Muscle of leg (tissue), 3 donors: ENCODE measurements at regions not wholly inside any gene's neighbourhood (a gene's known extent, or its start where the extent isn't known, plus 50 kb on each side); places are given as distances from the start of the nearest gene placed in this dataset.
A peak's percentile ranks its signal among the peaks of the same experiment; 100 is the strongest.

Experiments
- DNase-seq: peaks from one replicate; pipeline ENCODE4 v3.0.0; 2013
- H3K27ac ChIP-seq: one replicate; pipeline ENCODE4 v1.5.1; 2013; ENCODE audit warnings: mild to moderate bottlenecking, low read length, control low read depth
- H3K27me3 ChIP-seq: one replicate; pipeline ENCODE4 v1.6.1; 2013; ENCODE audit warnings: low read length; ENCODE audit not compliant: control insufficient read depth, insufficient read depth
- H3K36me3 ChIP-seq: one replicate; pipeline ENCODE4 v1.6.1; 2013; ENCODE audit warnings: low read length; ENCODE audit not compliant: control insufficient read depth, insufficient read depth
- H3K4me1 ChIP-seq: one replicate; pipeline ENCODE4 v1.6.1; 2013; ENCODE audit warnings: low read length; ENCODE audit not compliant: control insufficient read depth, insufficient read depth
- H3K4me3 ChIP-seq: one replicate; pipeline ENCODE4 v1.5.1; 2013; ENCODE audit warnings: low read length, control low read depth
- H3K9me3 ChIP-seq: replicated peaks from 2 replicates; pipeline ENCODE4 v1.6.1; 2013; ENCODE audit warnings: low read depth, low read length; ENCODE audit not compliant: control insufficient read depth
- WGBS: methylation state at CpG from one replicate; pipeline ENCODE4 v1.1.5; 2013; ENCODE audit warnings: missing lambda C conversion rate; ENCODE audit not compliant: insufficient coverage; 5-methylcytosine and 5-hydroxymethylcytosine counted together

DNA sequence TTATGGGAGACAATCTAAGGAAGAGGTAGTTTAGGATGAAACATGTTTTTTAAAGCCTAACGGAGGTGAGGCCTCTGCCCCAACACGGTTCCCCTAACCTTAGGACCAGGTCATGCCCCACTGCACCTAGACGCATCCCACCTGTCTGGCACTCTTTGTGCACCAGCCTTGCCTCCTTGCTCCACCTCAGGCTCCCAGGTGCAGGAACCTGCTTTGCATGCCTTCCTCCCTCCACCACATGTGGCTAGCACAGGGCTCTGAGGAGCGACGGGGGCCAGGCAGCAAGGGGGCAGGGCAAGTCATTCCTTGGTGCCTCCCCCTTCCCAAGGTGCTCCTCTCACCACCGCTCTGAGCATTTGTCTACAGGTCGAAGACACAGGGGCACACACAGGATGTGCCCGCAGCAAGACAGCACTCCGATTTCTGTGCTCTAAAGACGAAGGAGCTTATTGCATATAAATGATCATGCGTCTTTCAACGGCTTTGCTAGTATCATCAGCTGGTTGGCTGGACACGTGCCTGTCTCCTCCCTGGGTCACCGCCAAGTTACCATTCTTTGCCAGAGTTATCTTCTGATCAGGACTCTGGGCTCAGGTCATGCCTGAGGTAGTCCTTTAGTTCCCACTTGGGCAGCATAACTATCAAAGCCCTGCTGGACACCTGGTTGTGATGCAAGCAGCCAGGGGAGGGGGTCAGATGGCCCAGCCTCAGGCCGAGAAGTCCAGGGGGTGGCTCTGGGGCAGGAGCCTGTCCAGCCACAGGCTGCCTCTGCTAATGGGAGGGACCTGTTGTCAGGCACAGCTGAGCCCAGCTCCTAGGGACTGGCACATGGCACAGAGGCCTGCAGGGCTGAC, 172.0 kb upstream of the NTM start:
- H3K4me3 ChIP-seq = no peak overlapping the region
- DNase-seq = no peak
- WGBS = 71% methylated on average over 15 of the region's 15 CpGs
- peaks cover 34% of the 10 kb centered on the region for H3K27me3 ChIP-seq
- H3K4me1 ChIP-seq = peaks cover 46% of the 10 kb centered on the region
- no peaks in the 10 kb centered on the region for H3K9me3 ChIP-seq
- no peaks in the 10 kb centered on the region for H3K36me3 ChIP-seq
- no peak overlapping the region for H3K27ac ChIP-seq

DNA sequence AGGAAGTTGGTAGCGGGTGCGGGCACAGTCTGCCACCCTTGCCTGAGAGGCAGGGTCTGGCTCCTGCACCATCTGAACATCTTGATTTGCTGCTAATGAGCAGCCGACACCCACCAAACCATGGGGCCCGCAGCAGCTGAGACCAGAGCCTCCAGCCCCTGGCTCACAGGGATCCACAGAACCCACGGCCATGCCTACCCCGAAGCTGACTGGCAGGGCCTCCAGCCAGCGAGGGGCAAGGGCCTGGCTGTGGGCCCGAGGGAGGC, 171.5 kb upstream of the NTM start:
- WGBS = 88% methylated on average over 8 of the region's 8 CpGs
- no peak for DNase-seq

DNA sequence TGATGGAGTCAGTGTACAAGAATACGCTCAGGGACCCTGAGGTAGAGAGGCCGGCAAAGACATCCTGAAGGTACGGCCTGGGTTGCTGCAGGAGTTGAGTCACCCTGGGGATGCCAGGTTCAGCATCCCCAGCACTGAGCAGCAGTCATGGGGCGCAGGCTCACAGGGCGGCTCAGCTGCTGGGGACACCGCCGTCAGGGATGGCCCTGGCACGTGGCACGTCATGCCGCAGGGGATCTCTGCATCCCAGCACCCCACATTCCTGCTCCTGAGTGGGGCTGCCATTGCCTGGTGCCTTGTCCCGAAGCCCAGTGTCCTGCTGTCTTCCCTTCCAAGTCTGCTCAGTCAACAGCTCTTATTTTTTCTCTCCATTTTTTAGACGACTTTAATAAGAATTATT, 168.7 kb upstream of the NTM start:
- no peak overlapping the region for H3K4me3 ChIP-seq
- H3K9me3 ChIP-seq = no peaks in the 10 kb centered on the region
- no peak for DNase-seq
- WGBS = 95% methylated on average over 11 of the region's 12 CpGs
- H3K4me1 ChIP-seq = peaks cover 31% of the 10 kb centered on the region
- H3K27ac ChIP-seq = no peak overlapping the region
- no peaks in the 10 kb centered on the region for H3K36me3 ChIP-seq
- H3K27me3 ChIP-seq = peaks cover 35% of the 10 kb centered on the region

More for the DNA sequence above, 171.5 kb upstream of the NTM start:
- Histone ChIP-seq H3K9me3 (no peaks in the 10 kb centered on the region), H3K4me3 (no peak overlapping the region), H3K27ac (no peak overlapping the region), H3K27me3 (peaks cover 33% of the 10 kb centered on the region), H3K4me1 (peaks cover 46% of the 10 kb centered on the region), H3K36me3 (no peaks in the 10 kb centered on the region)

DNA sequence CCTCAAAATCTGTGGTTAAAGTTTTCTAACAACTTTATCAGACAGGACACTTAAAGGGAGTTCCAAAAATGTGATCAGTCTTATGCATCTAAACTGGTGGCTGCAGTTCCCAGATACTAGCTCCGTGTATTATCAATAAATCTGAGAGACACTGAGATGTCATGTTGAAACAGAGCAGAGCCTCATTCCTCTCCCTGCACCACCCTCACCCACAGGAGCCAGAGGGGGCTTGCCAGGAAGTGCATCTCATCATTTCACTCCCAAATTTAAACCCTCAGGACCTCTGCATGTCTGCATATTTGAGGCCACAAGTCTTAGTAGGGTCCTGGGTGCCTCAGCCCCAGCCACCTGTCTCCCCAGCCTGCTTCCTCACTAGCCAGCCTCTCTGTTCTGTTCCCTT, 167.4 kb upstream of the NTM start:
- DNase-seq = no peak
- no peak overlapping the region for H3K27ac ChIP-seq

DNA sequence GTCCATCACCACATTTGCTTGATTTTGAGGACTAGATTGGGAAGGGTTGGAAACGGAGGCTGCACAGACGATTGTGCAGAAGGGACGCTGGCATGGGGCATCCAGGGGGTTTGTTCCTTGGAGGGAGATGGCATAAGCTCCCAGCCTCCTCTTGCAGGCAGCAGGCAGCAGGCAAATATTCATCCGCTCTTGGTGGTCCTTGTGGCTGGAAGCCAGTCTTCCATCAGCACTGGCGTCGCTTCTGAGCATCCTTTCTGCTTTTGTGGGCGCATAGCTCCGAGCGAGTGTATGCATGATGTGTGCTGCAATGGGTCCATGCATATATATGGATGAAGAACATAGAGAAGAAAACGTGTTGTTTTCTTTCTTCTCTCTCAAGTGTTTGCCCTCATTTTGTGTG, 166.1 kb upstream of the NTM start:
- WGBS = 85% methylated on average over 8 of the region's 10 CpGs
- Histone ChIP-seq H3K4me3 (no peak overlapping the region), H3K36me3 (no peaks in the 10 kb centered on the region), H3K9me3 (no peaks in the 10 kb centered on the region), H3K27ac (no peak overlapping the region), H3K27me3 (peaks cover 24% of the 10 kb centered on the region), H3K4me1 (peaks cover 9% of the 10 kb centered on the region)
- DNase-seq = no peak

More for the DNA sequence above, 167.4 kb upstream of the NTM start:
- peaks cover 21% of the 10 kb centered on the region for H3K4me1 ChIP-seq
- WGBS = 57% methylated on average over 1 of the region's 1 CpG
- no peaks in the 10 kb centered on the region for H3K36me3 ChIP-seq
- H3K9me3 ChIP-seq = no peaks in the 10 kb centered on the region
- peaks cover 27% of the 10 kb centered on the region for H3K27me3 ChIP-seq
- no peak overlapping the region for H3K4me3 ChIP-seq

DNA sequence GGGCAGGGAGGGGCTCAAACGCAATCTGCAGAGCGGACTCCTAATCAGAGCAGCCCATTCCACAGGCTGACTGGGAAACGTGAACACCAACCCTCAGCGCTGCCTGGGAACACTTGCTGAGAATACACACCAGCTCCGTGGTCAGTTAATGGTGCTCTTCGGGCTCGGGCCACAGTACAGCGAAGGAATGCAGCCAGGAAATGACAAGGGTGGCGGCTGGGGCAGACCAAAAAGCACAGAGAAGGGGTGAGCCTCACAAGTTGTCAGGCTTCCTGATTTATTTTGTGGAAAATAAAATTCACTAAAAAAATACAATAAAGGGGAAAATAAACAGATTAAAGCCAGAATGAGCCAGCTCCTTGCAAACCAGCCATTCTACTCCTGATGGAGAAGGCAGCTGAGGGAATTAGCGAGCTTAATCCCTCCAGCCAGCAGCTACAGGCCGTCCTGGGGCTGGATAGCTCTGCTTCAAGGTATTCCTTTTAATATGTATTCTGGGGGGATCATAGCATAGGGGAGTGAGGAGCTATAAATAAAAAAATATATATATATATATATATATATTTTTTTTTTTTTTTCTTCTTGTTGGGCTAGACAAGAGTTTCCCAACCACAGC, 165.5 kb upstream of the NTM start:
- Histone ChIP-seq H3K27me3 (peaks cover 24% of the 10 kb centered on the region), H3K36me3 (no peaks in the 10 kb centered on the region), H3K4me1 (peaks cover 9% of the 10 kb centered on the region), H3K27ac (no peak overlapping the region), H3K9me3 (no peaks in the 10 kb centered on the region), H3K4me3 (no peak overlapping the region)
- WGBS = 48% methylated on average over 8 of the region's 11 CpGs
- peak; percentile 22 for DNase-seq

DNA sequence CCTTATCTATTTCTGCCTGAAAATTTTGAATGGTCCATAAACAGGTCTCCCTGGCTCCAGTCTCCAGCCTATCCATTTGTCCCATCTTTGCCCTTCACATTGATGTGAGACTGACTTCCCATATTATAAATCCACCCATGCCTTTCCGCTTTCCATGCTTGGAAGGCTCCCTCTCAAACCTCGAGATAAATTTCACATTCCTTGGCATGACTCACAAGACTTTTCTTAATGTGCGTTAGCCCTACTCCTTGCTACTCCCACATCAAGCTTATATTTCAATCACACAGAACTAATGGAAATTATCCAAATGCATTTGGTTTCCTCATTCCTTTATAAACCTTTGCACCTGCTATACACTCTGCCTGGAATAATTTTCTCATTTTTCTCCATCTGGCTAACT, 163.7 kb upstream of the NTM start:
- H3K36me3 ChIP-seq = no peaks in the 10 kb centered on the region
- no peaks in the 10 kb centered on the region for H3K9me3 ChIP-seq
- no peak overlapping the region for H3K4me3 ChIP-seq
- H3K4me1 ChIP-seq = peaks cover 9% of the 10 kb centered on the region
- H3K27me3 ChIP-seq = peaks cover 12% of the 10 kb centered on the region
- H3K27ac ChIP-seq = no peak overlapping the region
- DNase-seq = no peak
- 41% methylated on average over 3 of the region's 3 CpGs for WGBS

DNA sequence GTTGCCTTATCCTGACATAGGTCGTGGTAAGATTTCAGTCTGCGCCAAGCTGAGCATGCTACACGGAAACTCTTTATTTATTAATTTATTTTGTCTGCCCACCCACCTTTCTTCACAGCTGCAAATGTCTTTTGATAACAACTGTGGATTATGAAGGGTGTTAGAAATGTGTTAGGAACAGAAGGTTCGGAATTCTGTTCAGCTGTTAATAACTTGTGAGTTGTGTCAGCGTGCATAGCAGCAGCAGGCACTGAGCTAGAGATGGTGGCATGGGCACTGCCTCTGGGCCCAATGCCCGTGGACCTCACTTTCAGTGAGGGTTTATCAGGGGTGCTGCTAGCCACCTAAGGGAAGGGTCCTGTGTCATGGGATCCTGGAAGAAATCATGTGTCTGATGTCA, 162.5 kb upstream of the NTM start:
- Histone ChIP-seq H3K9me3 (no peaks in the 10 kb centered on the region), H3K4me3 (no peak overlapping the region), H3K4me1 (peaks cover 9% of the 10 kb centered on the region), H3K27ac (no peak overlapping the region), H3K36me3 (no peaks in the 10 kb centered on the region), H3K27me3 (peaks cover 8% of the 10 kb centered on the region)
- WGBS = 70% methylated on average over 3 of the region's 6 CpGs
- DNase-seq = no peak

DNA sequence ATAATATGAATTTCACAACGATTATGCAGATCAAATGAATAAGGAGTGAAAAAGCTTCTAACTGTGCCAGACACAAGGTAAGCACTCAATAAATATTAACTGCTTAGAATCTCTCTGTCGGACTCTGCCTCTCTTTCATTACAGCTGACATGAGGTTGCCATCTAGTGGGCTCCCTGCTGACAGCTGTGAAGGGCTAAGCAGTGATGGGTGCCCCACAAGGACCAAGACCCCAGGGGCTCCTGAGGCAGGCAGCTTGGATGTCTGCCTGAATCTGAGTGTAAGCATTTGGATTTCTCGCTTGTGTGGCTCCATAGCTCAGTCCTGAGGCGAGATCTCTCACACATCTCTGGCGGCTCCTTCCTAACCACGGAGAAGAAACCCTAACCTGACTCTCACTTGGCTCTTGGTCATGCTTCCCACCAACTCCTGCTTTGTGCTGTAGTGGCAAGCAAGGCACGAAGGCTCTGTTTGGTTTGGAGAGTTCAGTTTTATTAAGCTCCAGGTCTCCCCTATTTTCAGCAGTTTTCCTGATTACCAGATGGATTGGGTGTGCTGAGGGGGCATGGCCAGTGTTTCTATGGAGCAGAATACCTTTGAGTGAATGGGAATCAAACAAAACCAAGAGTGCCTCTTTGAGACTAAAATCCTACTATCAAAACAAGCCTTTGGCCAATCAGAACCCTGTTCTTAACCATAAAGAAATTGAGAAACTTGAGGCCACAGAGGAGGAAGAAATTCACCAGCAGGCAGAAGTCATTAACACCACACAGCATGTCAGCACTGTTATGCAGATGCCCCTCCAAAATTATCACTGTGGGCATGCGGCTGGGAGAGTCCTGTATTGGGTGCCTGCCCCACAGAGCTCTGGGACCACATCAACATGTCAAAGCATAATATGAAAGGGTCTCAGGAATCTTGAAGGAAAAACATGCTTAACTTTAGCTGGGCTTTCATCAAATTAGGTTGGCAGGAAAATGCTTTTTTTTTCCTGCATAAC, 152.8 kb upstream of the NTM start:
- H3K27ac ChIP-seq = no peak overlapping the region
- WGBS = 51% methylated on average over 6 of the region's 8 CpGs
- no peak for DNase-seq
- no peaks in the 10 kb centered on the region for H3K36me3 ChIP-seq
- no peaks in the 10 kb centered on the region for H3K9me3 ChIP-seq
- H3K4me3 ChIP-seq = no peak overlapping the region
- peaks cover 3% of the 10 kb centered on the region for H3K4me1 ChIP-seq
- H3K27me3 ChIP-seq = peaks cover 3% of the 10 kb centered on the region

DNA sequence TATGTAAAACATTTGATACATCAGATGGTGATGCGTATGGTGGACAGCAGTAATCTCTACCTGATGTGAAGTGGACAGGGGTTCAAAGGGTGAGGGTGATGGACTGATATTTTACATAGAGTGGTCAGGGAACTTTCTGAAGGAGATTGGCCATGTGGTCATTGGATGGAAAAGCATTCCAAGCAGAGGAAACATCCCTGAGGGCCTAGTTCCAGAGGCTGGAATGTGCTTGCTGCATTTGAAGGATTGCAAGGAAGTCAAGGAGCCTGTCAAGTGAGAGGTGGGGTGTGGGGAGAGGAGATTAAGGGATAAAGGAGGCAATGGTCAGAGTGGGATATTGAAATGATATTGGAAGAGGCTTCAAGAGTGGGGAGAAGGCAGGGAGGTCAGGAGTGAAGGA, 151.9 kb upstream of the NTM start:
- no peak for DNase-seq
- peaks cover 3% of the 10 kb centered on the region for H3K4me1 ChIP-seq
- H3K9me3 ChIP-seq = no peaks in the 10 kb centered on the region
- H3K36me3 ChIP-seq = no peaks in the 10 kb centered on the region
- H3K27me3 ChIP-seq = peaks cover 3% of the 10 kb centered on the region
- 89% methylated on average over 1 of the region's 1 CpG for WGBS
- H3K27ac ChIP-seq = no peak overlapping the region
- H3K4me3 ChIP-seq = no peak overlapping the region
